ENCODE measurements at regions not wholly inside any gene's neighbourhood (a gene's known extent, or its start where the extent isn't known, plus 50 kb on each side); places are given as distances from the start of the nearest gene placed in this dataset.

DNA sequence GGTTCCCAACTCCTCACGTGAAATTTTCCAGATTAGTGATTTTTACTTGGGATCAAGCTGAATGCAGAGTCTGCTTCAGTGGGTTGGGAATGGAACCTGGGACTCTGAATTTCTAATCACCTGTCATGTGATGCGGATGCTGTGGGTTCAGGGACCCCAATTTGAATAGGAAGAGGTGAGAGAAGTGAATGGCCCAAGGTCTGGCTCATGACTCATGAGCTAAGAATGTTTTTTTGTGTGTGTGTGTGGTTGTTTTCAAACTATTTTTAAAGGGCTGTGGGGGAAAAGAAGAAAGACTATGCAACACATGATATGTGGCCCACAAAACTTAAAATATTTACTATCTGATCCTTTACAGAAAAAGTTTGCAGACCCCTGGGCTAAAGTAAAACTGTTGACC is 108.5 kb upstream of the CYRIA start:
- DNase-seq = no peak
- Histone ChIP-seq H3K27ac (no peak overlapping the region), H3K4me3 (no peak overlapping the region), H3K36me3 (no peaks in the 10 kb centered on the region), H3K4me1 (no peaks in the 10 kb centered on the region), H3K27me3 (no peaks in the 10 kb centered on the region), H3K9me3 (no peaks in the 10 kb centered on the region)
- TF ChIP-seq, protein P1, sequence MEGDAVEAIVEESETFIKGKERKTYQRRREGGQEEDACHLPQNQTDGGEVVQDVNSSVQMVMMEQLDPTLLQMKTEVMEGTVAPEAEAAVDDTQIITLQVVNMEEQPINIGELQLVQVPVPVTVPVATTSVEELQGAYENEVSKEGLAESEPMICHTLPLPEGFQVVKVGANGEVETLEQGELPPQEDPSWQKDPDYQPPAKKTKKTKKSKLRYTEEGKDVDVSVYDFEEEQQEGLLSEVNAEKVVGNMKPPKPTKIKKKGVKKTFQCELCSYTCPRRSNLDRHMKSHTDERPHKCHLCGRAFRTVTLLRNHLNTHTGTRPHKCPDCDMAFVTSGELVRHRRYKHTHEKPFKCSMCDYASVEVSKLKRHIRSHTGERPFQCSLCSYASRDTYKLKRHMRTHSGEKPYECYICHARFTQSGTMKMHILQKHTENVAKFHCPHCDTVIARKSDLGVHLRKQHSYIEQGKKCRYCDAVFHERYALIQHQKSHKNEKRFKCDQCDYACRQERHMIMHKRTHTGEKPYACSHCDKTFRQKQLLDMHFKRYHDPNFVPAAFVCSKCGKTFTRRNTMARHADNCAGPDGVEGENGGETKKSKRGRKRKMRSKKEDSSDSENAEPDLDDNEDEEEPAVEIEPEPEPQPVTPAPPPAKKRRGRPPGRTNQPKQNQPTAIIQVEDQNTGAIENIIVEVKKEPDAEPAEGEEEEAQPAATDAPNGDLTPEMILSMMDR (IDR thresholded peaks at IDR 0.05) = no peak
- ATAC-seq = no peak
- intact Hi-C loops (cut with DNase I) = loop anchor here in 1 of 2 donors (10.0 kb wide), 2 partner anchors 531 to 901 kb away; no protein-coding TSS in a partner anchor

DNA sequence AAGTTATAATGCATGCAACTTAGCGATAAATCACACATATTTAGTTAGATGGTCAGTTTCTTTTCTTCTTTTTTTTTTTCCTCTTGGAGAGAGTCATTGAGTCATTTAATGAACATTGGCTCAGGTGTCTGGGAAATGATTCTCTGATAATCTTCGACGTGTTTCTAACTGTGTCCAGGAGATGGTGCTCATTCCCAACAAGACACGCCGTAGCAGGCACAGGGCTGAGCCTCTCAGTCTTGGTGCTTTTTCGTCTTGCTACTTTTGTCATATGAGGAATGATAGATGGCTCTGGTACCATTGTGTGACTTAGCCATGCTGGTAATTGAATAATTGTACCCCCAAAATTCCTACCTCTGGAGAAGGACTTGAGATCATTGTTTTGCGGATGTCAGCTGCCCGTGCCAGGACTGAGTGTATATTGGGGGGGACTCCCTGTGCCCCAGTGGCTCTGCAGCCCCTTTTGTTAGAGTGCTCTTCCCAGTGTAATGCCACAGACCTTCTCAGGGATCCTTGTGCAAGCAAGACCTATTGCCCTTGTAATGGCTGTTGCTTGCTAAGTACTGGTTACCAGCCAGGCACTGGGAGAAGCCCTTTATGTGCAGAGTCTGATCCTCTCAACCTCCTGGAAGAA is 107.6 kb upstream of the CYRIA start:
- H3K4me1 ChIP-seq = no peaks in the 10 kb centered on the region
- ATAC-seq = peak; percentile 92
- no peaks in the 10 kb centered on the region for H3K36me3 ChIP-seq
- DNase-seq = peak in 1 of 4 donors; percentile 52
- intact Hi-C loops (cut with DNase I) = loop anchor here in 1 of 2 donors (10.0 kb wide), 2 partner anchors 532 to 902 kb away; no protein-coding TSS in a partner anchor
- no peaks in the 10 kb centered on the region for H3K27me3 ChIP-seq
- no peaks in the 10 kb centered on the region for H3K9me3 ChIP-seq
- TF ChIP-seq, protein P1 (IDR thresholded peaks at IDR 0.05) = peak; percentile 10 to 49
- H3K4me3 ChIP-seq = no peak overlapping the region
- H3K27ac ChIP-seq = no peak overlapping the region

DNA sequence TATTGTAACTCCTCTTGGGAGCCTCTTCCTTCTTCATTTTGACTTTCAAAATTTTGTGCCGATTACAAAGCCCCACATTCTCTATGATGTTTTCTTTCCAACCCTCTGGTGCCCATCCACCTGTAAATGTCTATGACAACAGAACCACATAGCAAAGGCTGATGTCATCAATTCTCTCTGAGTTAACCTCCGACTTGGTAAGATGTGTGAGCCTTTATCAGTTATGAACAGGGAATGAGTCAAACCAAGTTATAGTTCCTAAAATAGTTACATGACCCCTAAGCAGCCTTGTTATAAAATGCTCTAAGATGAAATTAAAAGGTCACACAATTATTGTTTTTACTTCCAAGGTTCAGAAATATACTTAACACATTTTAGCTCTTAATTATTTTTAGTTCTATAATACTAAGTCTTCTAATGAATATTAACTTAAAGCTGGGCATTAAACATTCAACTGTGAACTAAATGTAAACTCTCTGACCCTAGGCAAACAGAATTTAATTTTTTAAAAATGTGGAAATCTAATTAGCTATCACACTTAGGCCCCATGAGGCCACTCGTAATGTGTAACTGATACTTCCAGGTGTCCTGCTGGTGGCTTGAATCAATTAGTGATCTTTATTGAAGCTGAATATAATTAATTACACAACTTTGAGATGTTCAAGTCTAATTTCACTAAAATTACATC is 102.3 kb upstream of the CYRIA start:
- H3K27ac ChIP-seq = no peak overlapping the region
- TF ChIP-seq, protein P1 (IDR thresholded peaks at IDR 0.05) = no peak
- ATAC-seq (no peak), DNase-seq (no peak)
- H3K4me3 ChIP-seq = no peak overlapping the region
- H3K4me1 ChIP-seq = peaks cover 0 to 14% of the 10 kb centered on the region in 2 donors
- H3K27me3 ChIP-seq = no peaks in the 10 kb centered on the region
- intact Hi-C loops (cut with DNase I) = no loop called here
- H3K36me3 ChIP-seq = no peaks in the 10 kb centered on the region
- no peaks in the 10 kb centered on the region for H3K9me3 ChIP-seq

DNA sequence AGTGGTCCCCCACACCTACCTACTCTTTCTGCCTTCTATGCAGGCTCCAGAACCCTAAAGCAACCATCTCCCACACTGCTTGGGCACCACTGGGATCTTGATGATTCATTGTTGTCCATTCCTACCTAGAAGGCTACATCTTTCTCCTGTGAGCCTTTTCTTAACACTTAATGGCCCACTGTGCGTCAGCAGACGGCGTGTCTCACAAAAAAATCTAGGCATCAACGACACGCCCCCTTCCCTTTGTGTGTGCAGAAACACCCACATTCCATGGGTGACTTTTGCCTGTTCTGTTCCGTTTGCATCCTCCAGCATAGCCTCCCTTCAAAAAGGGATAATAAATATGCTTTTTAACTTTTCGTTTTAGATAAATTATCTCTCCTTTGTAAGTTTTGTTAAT is 99.7 kb upstream of the CYRIA start:
- no peak for DNase-seq
- Histone ChIP-seq H3K4me3 (no peak overlapping the region), H3K36me3 (no peaks in the 10 kb centered on the region), H3K27me3 (no peaks in the 10 kb centered on the region), H3K9me3 (no peaks in the 10 kb centered on the region), H3K4me1 (peaks cover 0 to 24% of the 10 kb centered on the region in 2 donors), H3K27ac (no peak overlapping the region)
- intact Hi-C loops (cut with DNase I) = no loop called here
- TF ChIP-seq, protein P1 (IDR thresholded peaks at IDR 0.05) = no peak
- ATAC-seq = no peak

DNA sequence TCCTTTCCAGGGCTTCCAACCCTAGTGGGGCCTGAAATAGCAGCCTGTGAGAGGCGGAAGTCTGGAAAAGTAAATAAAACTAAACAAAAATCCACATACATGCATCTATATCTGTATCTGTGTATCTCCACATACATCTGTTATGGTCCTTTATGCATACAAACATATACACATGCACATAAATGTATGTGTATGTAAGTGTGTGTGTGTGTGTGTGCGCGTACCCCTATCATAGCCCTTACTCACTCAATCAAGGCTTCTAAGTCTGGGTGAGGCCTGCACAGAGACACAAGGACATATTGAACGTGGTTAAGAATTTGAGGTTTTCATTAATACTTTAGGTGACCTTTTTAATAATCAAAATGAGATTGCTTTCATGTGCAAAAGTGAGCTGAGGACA is 98.9 kb upstream of the CYRIA start:
- no peak overlapping the region for H3K27ac ChIP-seq
- intact Hi-C loops (cut with DNase I) = no loop called here

More for the DNA sequence above, 98.9 kb upstream of the CYRIA start:
- no peak overlapping the region for H3K4me3 ChIP-seq
- TF ChIP-seq, protein P1 (IDR thresholded peaks at IDR 0.05) = no peak
- no peaks in the 10 kb centered on the region for H3K9me3 ChIP-seq
- no peaks in the 10 kb centered on the region for H3K36me3 ChIP-seq
- ATAC-seq (no peak), DNase-seq (no peak)
- no peaks in the 10 kb centered on the region for H3K27me3 ChIP-seq
- peaks cover 0 to 24% of the 10 kb centered on the region in 2 donors for H3K4me1 ChIP-seq

All from left lung (tissue), 4 donors.